PC-9 (cell line): ENCODE measurements at regions not wholly inside any gene's neighbourhood (a gene's known extent, or its start where the extent isn't known, plus 50 kb on each side); places are given as distances from the start of the nearest gene placed in this dataset.

Experiments
- EZH2 ChIP-seq: fragments of 200-600 bp; sonication (generic); IDR thresholded peaks from 2 replicates; pipeline ENCODE4 v1.8.0; 2017; ENCODE audit warnings: antibody characterized with exemption, low read depth
- TF ChIP-seq, protein P1 (sequence below): fragments of 200-600 bp; sonication (generic); conservative IDR thresholded peaks from 2 replicates; pipeline ENCODE4 v1.6.1; 2017; ENCODE audit warnings: mixed run types, antibody characterized with exemption, mild to moderate bottlenecking, moderate library complexity

GRCh38 chr4:167713756-167714155, 378.6 kb upstream of the ANXA10 start:
- TF ChIP-seq, protein P1, sequence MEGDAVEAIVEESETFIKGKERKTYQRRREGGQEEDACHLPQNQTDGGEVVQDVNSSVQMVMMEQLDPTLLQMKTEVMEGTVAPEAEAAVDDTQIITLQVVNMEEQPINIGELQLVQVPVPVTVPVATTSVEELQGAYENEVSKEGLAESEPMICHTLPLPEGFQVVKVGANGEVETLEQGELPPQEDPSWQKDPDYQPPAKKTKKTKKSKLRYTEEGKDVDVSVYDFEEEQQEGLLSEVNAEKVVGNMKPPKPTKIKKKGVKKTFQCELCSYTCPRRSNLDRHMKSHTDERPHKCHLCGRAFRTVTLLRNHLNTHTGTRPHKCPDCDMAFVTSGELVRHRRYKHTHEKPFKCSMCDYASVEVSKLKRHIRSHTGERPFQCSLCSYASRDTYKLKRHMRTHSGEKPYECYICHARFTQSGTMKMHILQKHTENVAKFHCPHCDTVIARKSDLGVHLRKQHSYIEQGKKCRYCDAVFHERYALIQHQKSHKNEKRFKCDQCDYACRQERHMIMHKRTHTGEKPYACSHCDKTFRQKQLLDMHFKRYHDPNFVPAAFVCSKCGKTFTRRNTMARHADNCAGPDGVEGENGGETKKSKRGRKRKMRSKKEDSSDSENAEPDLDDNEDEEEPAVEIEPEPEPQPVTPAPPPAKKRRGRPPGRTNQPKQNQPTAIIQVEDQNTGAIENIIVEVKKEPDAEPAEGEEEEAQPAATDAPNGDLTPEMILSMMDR, result no peak
- no peak for TF ChIP-seq EZH2
